Transverse colon (tissue), 4 donors: ENCODE measurements at regions not wholly inside any gene's neighbourhood (a gene's known extent, or its start where the extent isn't known, plus 50 kb on each side); places are given as distances from the start of the nearest gene placed in this dataset.

Experiments
- DNase-seq: peaks from one replicate; pipeline ENCODE4 v3.0.0-alpha.2; 2019
- H3K27ac ChIP-seq, 4 donors: fragments of 200-600 bp; sonication (generic); 2 replicates each; pipeline ENCODE4 v1.5.1; 2016 to 2018; ENCODE audit warnings: inconsistent platforms in 4 of 4
- H3K27me3 ChIP-seq: fragments of 200-600 bp; sonication (generic); 2 replicates; pipeline ENCODE4 v1.5.1; 2017; ENCODE audit warnings: inconsistent platforms
- H3K36me3 ChIP-seq, 4 donors: fragments of 200-600 bp; sonication (generic); 2 replicates each; pipeline ENCODE4 v1.5.1; 2017 to 2019; ENCODE audit warnings: inconsistent platforms in 4 of 4
- H3K4me1 ChIP-seq, 4 donors: fragments of 200-600 bp; sonication (generic); 2 replicates each; pipeline ENCODE4 v1.5.1; 2017 to 2020; ENCODE audit warnings: inconsistent platforms in 4 of 4
- H3K4me3 ChIP-seq, 4 donors: fragments of 200-600 bp; sonication (generic); 1 replicate in 1 of 4; 2 replicates in 3 of 4; pipeline versions ENCODE4 v1.5.1 to v1.6.1; 2017 to 2019; ENCODE audit warnings: inconsistent platforms in 4 of 4
- H3K9me3 ChIP-seq, 2 donors: fragments of 200-600 bp; sonication (generic); 2 replicates each; pipeline ENCODE4 v1.5.1; 2017 to 2019; ENCODE audit warnings: inconsistent platforms in 2 of 2
- CTCF ChIP-seq, 5 experiments: fragments of 200-600 bp in 3 of 5; fragments of 450-650 bp in 2 of 5; sonication (generic) in 3 of 5; IDR thresholded peaks; 1 replicate in 2 of 5; 2 replicates in 3 of 5; pipeline ENCODE4 v1.5.1; 2016 to 2017; ENCODE audit warnings: antibody characterized with exemption in 5 of 5, inconsistent platforms in 3 of 5, mild to moderate bottlenecking in 2 of 5, moderate library complexity in 1 of 5
- EP300 ChIP-seq: sonication (generic); formaldehyde crosslinking; IDR thresholded peaks from one replicate; pipeline ENCODE4 v1.6.1; 2017; ENCODE audit warnings: antibody characterized with exemption, low read depth
- POLR2A ChIP-seq: fragments of 450-650 bp; IDR thresholded peaks from one replicate; pipeline ENCODE4 v1.6.1; 2016; ENCODE audit warnings: antibody characterized with exemption, mild to moderate bottlenecking, moderate library complexity
- POLR2AphosphoS5 ChIP-seq, 3 donors: sonication (generic); formaldehyde crosslinking; IDR thresholded peaks; one replicate each; pipeline ENCODE4 v1.6.1; 2016; ENCODE audit warnings: antibody characterized with exemption in 3 of 3
- WGBS, 2 donors: methylation state at CpG; one replicate each; pipeline ENCODE4 v1.1.5; 2018; ENCODE audit warnings: low coverage in 1 of 2; 5-methylcytosine and 5-hydroxymethylcytosine counted together
- in situ Hi-C, 4 donors: fragments of 200-750 bp; cut with MboI; loops; one replicate each; pipeline versions ENCODE4 v1.15.0 to v1.15.1; 2017; ENCODE audit warnings: low sequenced_read_pairs in 3 of 4, low pct_ligation_motif_present in 1 of 4, low pct_unique_long_range_greater_than_20kb in 1 of 4
- intact Hi-C: fragments of 100-400 bp; cut with DNase I; formaldehyde crosslinking; loops from one replicate; pipeline ENCODE4 v1.15.1; 2023; ENCODE audit warnings: low total_unique reads

DNA sequence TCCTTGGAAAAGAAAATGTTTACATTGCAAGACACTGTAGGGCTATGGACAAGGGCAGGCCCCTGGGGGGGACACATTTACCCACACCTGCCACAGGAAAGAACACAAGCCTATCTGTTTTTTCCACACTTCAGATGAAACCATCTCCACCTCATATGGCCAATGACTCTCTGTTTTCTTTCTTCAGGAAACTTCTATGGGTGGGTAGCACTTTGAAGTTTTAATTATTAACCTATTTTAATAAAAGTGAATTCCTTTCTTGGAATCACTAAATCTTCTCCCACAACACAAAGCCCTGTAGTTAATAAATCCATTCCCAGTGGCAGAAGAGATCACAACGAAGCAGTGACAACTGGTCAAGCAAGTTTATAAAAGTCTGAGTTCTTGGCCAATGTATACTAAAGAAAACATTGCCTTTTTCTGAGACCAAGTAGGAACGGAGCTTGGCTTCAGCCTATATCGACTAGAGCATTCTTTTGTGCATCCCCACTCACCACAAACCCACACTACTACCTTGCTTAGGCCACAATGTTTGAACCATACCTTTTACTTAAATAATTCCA, 125.1 kb upstream of the CARMIL1 start:
- intact Hi-C loops, result no loop called here
- H3K36me3 ChIP-seq, result no peaks in the 10 kb centered on the region
- no peak overlapping the region for H3K27ac ChIP-seq
- H3K4me3 ChIP-seq, result no peak overlapping the region
- peaks cover 0 to 16% (median 0%) of the 10 kb centered on the region in 4 donors for H3K4me1 ChIP-seq
- H3K9me3 ChIP-seq, result peaks cover 12 to 15% of the 10 kb centered on the region in 2 donors
- in situ Hi-C loops, result no loop called here
- WGBS, 2 donors, result 51 to 66% methylated on average over 3 of the region's 3 CpGs
- H3K27me3 ChIP-seq, result no peaks in the 10 kb centered on the region
- DNase-seq, result no peak
- no peak for TF ChIP-seq POLR2AphosphoS5 (IDR thresholded peaks at IDR 0.05)
- no peak for TF ChIP-seq POLR2A
- TF ChIP-seq EP300, result no peak
- TF ChIP-seq CTCF (IDR thresholded peaks at IDR 0.05), result no peak

DNA sequence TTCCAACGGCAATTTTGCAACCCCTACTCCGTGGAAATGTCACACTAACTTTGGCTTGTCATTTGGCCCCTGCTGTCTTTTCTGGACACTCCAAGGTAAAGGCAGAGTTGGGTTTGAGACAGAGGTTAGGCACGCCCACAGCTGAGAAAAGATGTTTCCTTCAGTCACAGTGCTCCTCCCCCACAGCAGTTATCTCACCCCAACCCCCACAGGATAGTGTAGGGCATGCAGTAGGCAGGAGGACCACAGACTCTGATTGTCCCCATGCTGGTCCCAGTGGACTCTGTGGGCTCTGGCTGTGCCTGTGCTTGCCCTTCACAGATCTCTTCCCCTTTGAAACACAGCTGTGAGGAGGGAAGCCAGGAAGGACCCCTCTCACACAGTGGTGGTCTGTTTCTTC, 124.0 kb upstream of the CARMIL1 start:
- in situ Hi-C loops (no loop called here), intact Hi-C loops (no loop called here)
- Histone ChIP-seq H3K36me3 (no peaks in the 10 kb centered on the region), H3K9me3 (peaks cover 12 to 15% of the 10 kb centered on the region in 2 donors), H3K27ac (no peak overlapping the region), H3K4me1 (peaks cover 0 to 16% (median 0%) of the 10 kb centered on the region in 4 donors), H3K27me3 (no peaks in the 10 kb centered on the region), H3K4me3 (no peak overlapping the region)
- WGBS, 2 donors, result 67 to 83% methylated on average over 2 to 3 of the region's 3 CpGs
- TF ChIP-seq CTCF (IDR thresholded peaks at IDR 0.05) (no peak), POLR2AphosphoS5 (IDR thresholded peaks at IDR 0.05) (no peak), EP300 (no peak), POLR2A (no peak)
- DNase-seq, result no peak

GRCh38 chr6:25156123-25156522, 123.1 kb upstream of the CARMIL1 start:
- intact Hi-C loops, result no loop called here
- DNase-seq, result no peak
- 91 to 100% methylated on average over 1 of the region's 1 CpG for WGBS, 2 donors

GRCh38 chr6:25157183-25157582, 122.0 kb upstream of the CARMIL1 start:
- Histone ChIP-seq H3K27ac (no peak overlapping the region), H3K9me3 (peaks cover 12 to 15% of the 10 kb centered on the region in 2 donors), H3K27me3 (no peaks in the 10 kb centered on the region), H3K36me3 (no peaks in the 10 kb centered on the region), H3K4me1 (peaks cover 0 to 7% (median 0%) of the 10 kb centered on the region in 4 donors), H3K4me3 (no peak overlapping the region)
- in situ Hi-C loops, result no loop called here
- intact Hi-C loops, result no loop called here
- WGBS, 2 donors, result 89 to 98% methylated on average over 7 of the region's 7 CpGs
- TF ChIP-seq POLR2A (no peak), POLR2AphosphoS5 (IDR thresholded peaks at IDR 0.05) (no peak), EP300 (no peak), CTCF (IDR thresholded peaks at IDR 0.05) (no peak)
- no peak for DNase-seq

More at GRCh38 chr6:25156123-25156522, 123.1 kb upstream of the CARMIL1 start:
- Histone ChIP-seq H3K27ac (no peak overlapping the region), H3K4me3 (no peak overlapping the region), H3K27me3 (no peaks in the 10 kb centered on the region), H3K9me3 (peaks cover 12 to 15% of the 10 kb centered on the region in 2 donors), H3K36me3 (no peaks in the 10 kb centered on the region), H3K4me1 (peaks cover 0 to 16% (median 0%) of the 10 kb centered on the region in 4 donors)
- in situ Hi-C loops, result no loop called here
- no peak for TF ChIP-seq POLR2AphosphoS5 (IDR thresholded peaks at IDR 0.05)
- TF ChIP-seq POLR2A, result no peak
- TF ChIP-seq EP300, result no peak
- TF ChIP-seq CTCF (IDR thresholded peaks at IDR 0.05), result no peak
